ENCODE measurements at regions not wholly inside any gene's neighbourhood (a gene's known extent, or its start where the extent isn't known, plus 50 kb on each side); places are given as distances from the start of the nearest gene placed in this dataset.

DNA sequence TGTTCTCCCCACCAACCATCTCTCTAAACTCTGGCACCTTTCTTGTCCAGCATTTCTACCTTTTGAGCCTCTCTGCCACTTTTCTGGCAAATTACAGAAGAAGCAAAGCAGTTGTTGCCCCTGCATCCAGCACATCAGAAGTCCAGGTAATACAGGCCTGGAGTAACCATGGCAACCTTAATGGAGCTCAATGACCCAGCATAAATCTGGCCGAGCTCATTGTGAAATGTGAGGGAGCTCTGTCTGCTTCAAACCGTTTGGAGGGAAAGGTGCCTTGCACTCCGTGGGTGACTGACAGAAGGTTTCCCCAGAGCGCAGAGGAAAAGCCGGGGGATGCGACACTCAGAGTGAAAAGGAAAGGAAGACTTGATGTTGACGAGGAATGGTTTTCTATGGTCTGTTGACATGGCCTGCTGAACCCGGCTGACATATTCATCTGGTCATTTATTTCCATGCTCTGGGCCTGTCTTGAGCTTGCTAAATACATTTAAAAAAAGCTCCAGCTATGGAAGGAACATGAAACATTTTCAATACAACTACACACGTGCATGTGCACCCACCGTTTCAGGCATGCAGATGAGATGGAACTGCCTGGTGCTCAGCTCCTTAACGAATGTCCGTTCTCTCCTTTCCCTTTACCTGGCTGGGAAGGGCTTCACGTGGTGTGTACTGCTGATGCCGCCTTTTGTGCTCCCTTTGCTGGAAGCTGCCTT, 74.9 kb downstream of the ADRA2A start:
- H3K4me3 ChIP-seq (ENCODE audit: low read length in 2 of 2): no peak overlapping the region
- no peak overlapping the region for H3K27ac ChIP-seq (ENCODE audit: low read depth in 2 of 2, low read length in 2 of 2)
- H3K36me3 ChIP-seq (ENCODE audit: control insufficient read depth in 2 of 2, insufficient read depth in 2 of 2, low read length in 2 of 2): no peaks in the 10 kb centered on the region
- H3K4me1 ChIP-seq (ENCODE audit: control insufficient read depth in 2 of 2, insufficient read depth in 2 of 2, low read length in 2 of 2): no peaks in the 10 kb centered on the region
- no peak overlapping the region for H3K9ac ChIP-seq (ENCODE audit: low read depth in 1 of 2, low read length in 2 of 2)
- H3K27me3 ChIP-seq (ENCODE audit: control insufficient read depth in 2 of 2, insufficient read depth in 2 of 2, low read length in 2 of 2): no peaks in the 10 kb centered on the region
- H3K9me3 ChIP-seq (ENCODE audit: control insufficient read depth in 2 of 2, low read length in 2 of 2): no peaks in the 10 kb centered on the region

DNA sequence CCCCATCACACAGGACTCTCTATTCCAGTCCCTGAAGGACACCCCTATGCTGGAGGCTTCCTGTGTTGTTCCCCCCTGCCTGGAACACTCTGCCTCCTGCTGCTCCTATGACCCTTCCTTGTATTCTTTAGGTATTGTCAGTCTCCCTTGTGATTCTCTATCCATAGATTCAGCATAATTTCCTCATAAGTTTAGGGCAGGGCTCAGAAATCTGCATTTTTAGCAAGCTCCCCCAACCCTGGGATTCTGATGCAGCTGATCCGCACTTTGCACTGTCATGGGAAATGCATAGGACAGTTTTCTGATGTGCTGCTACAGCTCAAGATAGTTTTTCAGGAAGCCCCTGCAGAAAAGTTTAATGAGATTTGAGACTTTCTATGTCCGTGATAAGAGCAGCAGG, 79.9 kb downstream of the ADRA2A start:
- Histone ChIP-seq H3K9me3 (ENCODE audit: control insufficient read depth in 2 of 2, low read length in 2 of 2) (no peaks in the 10 kb centered on the region), H3K9ac (ENCODE audit: low read depth in 1 of 2, low read length in 2 of 2) (no peak overlapping the region), H3K27me3 (ENCODE audit: control insufficient read depth in 2 of 2, insufficient read depth in 2 of 2, low read length in 2 of 2) (peaks cover 0 to 3% of the 10 kb centered on the region in 2 donors), H3K4me1 (ENCODE audit: control insufficient read depth in 2 of 2, insufficient read depth in 2 of 2, low read length in 2 of 2) (no peaks in the 10 kb centered on the region), H3K4me3 (ENCODE audit: low read length in 2 of 2) (no peak overlapping the region), H3K27ac (ENCODE audit: low read depth in 2 of 2, low read length in 2 of 2) (no peak overlapping the region), H3K36me3 (ENCODE audit: control insufficient read depth in 2 of 2, insufficient read depth in 2 of 2, low read length in 2 of 2) (no peaks in the 10 kb centered on the region)

DNA sequence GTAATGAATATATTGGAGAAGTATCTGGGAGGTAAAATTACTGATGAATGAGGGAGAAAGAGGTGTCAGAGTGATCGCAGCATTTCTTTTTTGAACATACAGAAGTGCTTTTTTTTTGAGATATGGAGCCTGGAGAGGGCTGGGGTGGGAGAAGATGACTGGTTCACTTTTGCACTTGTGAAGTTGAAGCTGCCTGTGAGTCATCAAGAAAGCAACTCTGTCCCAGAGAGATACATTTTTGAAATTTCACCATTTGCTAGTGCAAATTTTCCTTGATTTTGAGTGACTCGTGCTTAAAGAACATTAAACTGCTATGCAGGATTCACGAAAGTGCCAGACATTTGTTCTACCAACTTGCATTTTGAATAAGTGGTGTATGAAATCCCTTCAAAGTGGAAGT, 81.8 kb downstream of the ADRA2A start:
- Histone ChIP-seq H3K9me3 (ENCODE audit: control insufficient read depth in 2 of 2, low read length in 2 of 2) (no peaks in the 10 kb centered on the region), H3K27me3 (ENCODE audit: control insufficient read depth in 2 of 2, insufficient read depth in 2 of 2, low read length in 2 of 2) (peaks cover 0 to 3% of the 10 kb centered on the region in 2 donors), H3K27ac (ENCODE audit: low read depth in 2 of 2, low read length in 2 of 2) (no peak overlapping the region), H3K4me3 (ENCODE audit: low read length in 2 of 2) (no peak overlapping the region), H3K36me3 (ENCODE audit: control insufficient read depth in 2 of 2, insufficient read depth in 2 of 2, low read length in 2 of 2) (no peaks in the 10 kb centered on the region), H3K9ac (ENCODE audit: low read depth in 1 of 2, low read length in 2 of 2) (no peak overlapping the region), H3K4me1 (ENCODE audit: control insufficient read depth in 2 of 2, insufficient read depth in 2 of 2, low read length in 2 of 2) (peaks cover 0 to 2% of the 10 kb centered on the region in 2 donors)

DNA sequence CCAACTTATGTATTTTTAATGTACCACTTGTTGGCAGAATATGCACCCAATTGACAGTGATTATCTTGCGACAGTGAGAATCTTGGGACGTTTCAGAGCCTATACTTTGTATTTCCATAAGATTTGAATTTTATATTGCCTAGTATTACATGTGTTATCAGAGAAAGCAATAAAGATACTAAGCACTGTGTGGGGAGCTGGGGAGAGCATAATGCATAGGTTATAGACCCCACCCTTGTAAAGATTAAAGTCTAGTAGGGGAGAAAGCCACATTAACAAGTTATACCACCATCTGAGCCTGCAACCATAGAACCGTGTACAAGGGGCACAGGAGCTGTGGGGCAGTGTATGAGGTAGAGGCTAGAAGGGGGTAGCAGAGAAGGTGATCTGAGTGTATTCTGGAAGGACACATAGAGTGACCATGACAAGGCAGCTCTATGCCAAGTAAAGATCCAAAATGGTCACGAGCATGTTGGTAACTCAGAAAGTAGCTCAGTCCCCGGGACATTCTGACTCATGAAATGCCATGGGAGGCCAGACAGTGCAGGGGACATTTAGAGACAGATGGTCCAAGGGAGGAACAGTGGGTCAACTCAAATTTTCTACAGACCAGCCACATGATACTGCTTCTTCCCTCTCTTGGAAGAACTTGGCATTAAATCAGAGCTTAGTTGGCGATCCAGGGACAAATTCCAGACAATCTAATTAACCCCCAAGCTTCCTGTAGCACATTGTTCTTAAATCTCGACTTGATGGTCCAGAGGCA, 84.5 kb downstream of the ADRA2A start:
- Histone ChIP-seq H3K9me3 (ENCODE audit: control insufficient read depth in 2 of 2, low read length in 2 of 2) (no peaks in the 10 kb centered on the region), H3K9ac (ENCODE audit: low read depth in 1 of 2, low read length in 2 of 2) (no peak overlapping the region), H3K27me3 (ENCODE audit: control insufficient read depth in 2 of 2, insufficient read depth in 2 of 2, low read length in 2 of 2) (peaks cover 0 to 3% of the 10 kb centered on the region in 2 donors), H3K27ac (ENCODE audit: low read depth in 2 of 2, low read length in 2 of 2) (no peak overlapping the region), H3K36me3 (ENCODE audit: control insufficient read depth in 2 of 2, insufficient read depth in 2 of 2, low read length in 2 of 2) (no peaks in the 10 kb centered on the region), H3K4me3 (ENCODE audit: low read length in 2 of 2) (no peak overlapping the region), H3K4me1 (ENCODE audit: control insufficient read depth in 2 of 2, insufficient read depth in 2 of 2, low read length in 2 of 2) (peaks cover 0 to 2% of the 10 kb centered on the region in 2 donors)

DNA sequence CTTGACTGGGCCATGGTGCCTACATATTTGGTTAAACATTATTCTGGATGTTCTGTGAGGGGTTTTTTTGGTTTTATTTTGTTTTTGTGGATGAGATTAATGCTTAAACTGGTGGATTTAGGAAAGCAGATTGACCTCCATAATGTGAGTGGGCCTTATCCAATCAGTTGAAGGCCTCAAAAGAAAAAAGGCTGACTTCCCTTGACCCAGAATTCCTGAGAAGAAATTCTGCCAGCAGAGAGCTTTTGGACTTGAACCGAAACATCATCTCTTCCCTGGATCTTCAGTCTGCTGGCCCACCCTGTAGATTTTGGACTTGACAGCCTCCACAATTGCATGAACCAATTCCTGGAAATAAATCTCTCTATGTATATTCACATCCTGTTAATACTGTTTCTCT, 94.4 kb downstream of the ADRA2A start:
- no peaks in the 10 kb centered on the region for H3K27me3 ChIP-seq (ENCODE audit: control insufficient read depth in 2 of 2, insufficient read depth in 2 of 2, low read length in 2 of 2)
- H3K9ac ChIP-seq (ENCODE audit: low read depth in 1 of 2, low read length in 2 of 2): no peak overlapping the region
- no peaks in the 10 kb centered on the region for H3K4me1 ChIP-seq (ENCODE audit: control insufficient read depth in 2 of 2, insufficient read depth in 2 of 2, low read length in 2 of 2)
- no peak overlapping the region for H3K4me3 ChIP-seq (ENCODE audit: low read length in 2 of 2)
- no peaks in the 10 kb centered on the region for H3K36me3 ChIP-seq (ENCODE audit: control insufficient read depth in 2 of 2, insufficient read depth in 2 of 2, low read length in 2 of 2)
- no peak overlapping the region for H3K27ac ChIP-seq (ENCODE audit: low read depth in 2 of 2, low read length in 2 of 2)
- H3K9me3 ChIP-seq (ENCODE audit: control insufficient read depth in 2 of 2, low read length in 2 of 2): no peaks in the 10 kb centered on the region

DNA sequence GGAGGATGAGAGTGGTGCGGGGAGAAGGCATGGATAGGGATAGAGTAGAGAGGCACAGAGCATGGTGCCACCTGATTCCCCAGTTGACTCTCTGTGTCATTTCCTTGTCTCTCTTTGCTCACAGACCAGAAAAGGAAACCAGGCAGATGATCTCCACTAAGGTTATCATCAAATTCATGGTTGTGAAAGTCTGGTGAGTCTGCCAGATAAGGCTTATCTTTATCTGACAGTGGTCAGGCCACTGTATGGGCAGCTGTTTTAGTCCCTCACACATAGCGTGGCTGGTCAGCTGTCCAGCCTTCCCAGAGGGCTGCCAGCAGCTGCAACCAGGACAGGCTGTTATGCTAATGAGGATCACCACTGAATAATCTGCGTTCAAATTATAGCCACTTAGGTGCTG, 99.0 kb downstream of the ADRA2A start:
- H3K4me1 ChIP-seq (ENCODE audit: control insufficient read depth in 2 of 2, insufficient read depth in 2 of 2, low read length in 2 of 2): no peaks in the 10 kb centered on the region
- H3K9ac ChIP-seq (ENCODE audit: low read depth in 1 of 2, low read length in 2 of 2): no peak overlapping the region
- no peak overlapping the region for H3K27ac ChIP-seq (ENCODE audit: low read depth in 2 of 2, low read length in 2 of 2)
- H3K9me3 ChIP-seq (ENCODE audit: control insufficient read depth in 2 of 2, low read length in 2 of 2): no peaks in the 10 kb centered on the region
- H3K36me3 ChIP-seq (ENCODE audit: control insufficient read depth in 2 of 2, insufficient read depth in 2 of 2, low read length in 2 of 2): no peaks in the 10 kb centered on the region
- H3K4me3 ChIP-seq (ENCODE audit: low read length in 2 of 2): no peak overlapping the region
- H3K27me3 ChIP-seq (ENCODE audit: control insufficient read depth in 2 of 2, insufficient read depth in 2 of 2, low read length in 2 of 2): no peaks in the 10 kb centered on the region

DNA sequence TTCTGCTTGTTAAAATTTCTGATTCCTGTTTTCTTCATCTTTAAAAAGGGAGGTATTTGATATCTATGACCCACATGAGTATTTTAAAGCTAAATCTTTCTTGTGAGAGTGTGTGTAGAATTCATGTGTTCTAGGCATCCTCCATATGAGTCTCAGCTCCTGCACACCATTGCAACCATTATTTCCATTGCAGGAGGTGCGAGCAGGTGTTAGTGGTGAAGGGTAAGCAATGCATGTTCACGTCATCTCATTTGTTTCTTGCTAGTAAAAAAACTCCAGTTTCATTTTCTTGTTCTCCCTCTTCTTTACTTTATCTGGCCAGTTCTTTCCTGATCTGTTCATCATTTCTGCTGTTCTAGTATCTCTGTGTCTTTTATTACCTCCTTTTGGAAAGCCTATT, 100.5 kb downstream of the ADRA2A start:
- H3K9ac ChIP-seq (ENCODE audit: low read depth in 1 of 2, low read length in 2 of 2): no peak overlapping the region
- H3K36me3 ChIP-seq (ENCODE audit: control insufficient read depth in 2 of 2, insufficient read depth in 2 of 2, low read length in 2 of 2): no peaks in the 10 kb centered on the region
- H3K27ac ChIP-seq (ENCODE audit: low read depth in 2 of 2, low read length in 2 of 2): no peak overlapping the region
- no peak overlapping the region for H3K4me3 ChIP-seq (ENCODE audit: low read length in 2 of 2)
- H3K9me3 ChIP-seq (ENCODE audit: control insufficient read depth in 2 of 2, low read length in 2 of 2): no peaks in the 10 kb centered on the region
- H3K27me3 ChIP-seq (ENCODE audit: control insufficient read depth in 2 of 2, insufficient read depth in 2 of 2, low read length in 2 of 2): no peaks in the 10 kb centered on the region
- no peaks in the 10 kb centered on the region for H3K4me1 ChIP-seq (ENCODE audit: control insufficient read depth in 2 of 2, insufficient read depth in 2 of 2, low read length in 2 of 2)

DNA sequence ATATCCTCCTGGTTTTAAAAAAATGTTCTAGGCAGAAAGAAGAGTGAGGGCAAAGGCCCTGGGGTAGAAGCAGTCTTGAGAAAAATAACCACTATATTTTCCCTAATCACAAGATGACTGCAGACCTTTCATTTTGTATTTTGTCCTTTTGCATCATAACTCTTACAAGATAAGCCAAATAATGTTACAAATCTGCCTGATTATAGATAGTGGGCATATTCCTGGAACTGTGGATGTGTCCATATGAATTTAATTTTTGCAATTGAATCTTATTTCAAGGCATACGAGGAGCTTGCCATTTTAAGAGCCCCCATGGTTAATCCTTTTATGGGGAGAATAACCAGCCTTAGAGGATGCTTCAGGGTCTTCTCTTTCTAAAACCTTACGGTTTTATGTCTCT, 102.7 kb downstream of the ADRA2A start:
- Histone ChIP-seq H3K4me1 (ENCODE audit: control insufficient read depth in 2 of 2, insufficient read depth in 2 of 2, low read length in 2 of 2) (no peaks in the 10 kb centered on the region), H3K36me3 (ENCODE audit: control insufficient read depth in 2 of 2, insufficient read depth in 2 of 2, low read length in 2 of 2) (no peaks in the 10 kb centered on the region), H3K9me3 (ENCODE audit: control insufficient read depth in 2 of 2, low read length in 2 of 2) (no peaks in the 10 kb centered on the region), H3K27ac (ENCODE audit: low read depth in 2 of 2, low read length in 2 of 2) (no peak overlapping the region), H3K27me3 (ENCODE audit: control insufficient read depth in 2 of 2, insufficient read depth in 2 of 2, low read length in 2 of 2) (no peaks in the 10 kb centered on the region), H3K4me3 (ENCODE audit: low read length in 2 of 2) (no peak overlapping the region), H3K9ac (ENCODE audit: low read depth in 1 of 2, low read length in 2 of 2) (no peak overlapping the region)

DNA sequence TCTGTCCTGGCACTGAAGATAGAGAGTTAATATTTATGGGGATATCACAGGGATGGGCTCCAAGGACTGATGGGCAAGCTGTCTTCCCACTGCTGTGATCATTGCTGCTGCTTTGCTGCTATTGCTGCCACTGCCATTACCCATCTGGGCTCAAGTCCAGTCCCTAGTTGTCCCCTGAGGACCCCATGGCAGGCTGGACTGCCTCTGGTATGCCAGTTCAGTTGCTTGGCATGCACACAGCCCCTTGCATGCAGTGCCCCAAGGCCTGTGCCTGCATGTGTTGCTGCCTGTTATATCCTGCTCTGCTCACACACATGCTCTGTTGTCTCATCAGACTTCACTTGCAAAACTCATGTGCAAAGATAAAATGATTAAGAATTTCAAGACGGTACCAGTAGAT, 109.5 kb downstream of the ADRA2A start:
- H3K27ac ChIP-seq (ENCODE audit: low read depth in 2 of 2, low read length in 2 of 2): no peak overlapping the region
- H3K9me3 ChIP-seq (ENCODE audit: control insufficient read depth in 2 of 2, low read length in 2 of 2): no peaks in the 10 kb centered on the region
- H3K27me3 ChIP-seq (ENCODE audit: control insufficient read depth in 2 of 2, insufficient read depth in 2 of 2, low read length in 2 of 2): no peaks in the 10 kb centered on the region

DNA sequence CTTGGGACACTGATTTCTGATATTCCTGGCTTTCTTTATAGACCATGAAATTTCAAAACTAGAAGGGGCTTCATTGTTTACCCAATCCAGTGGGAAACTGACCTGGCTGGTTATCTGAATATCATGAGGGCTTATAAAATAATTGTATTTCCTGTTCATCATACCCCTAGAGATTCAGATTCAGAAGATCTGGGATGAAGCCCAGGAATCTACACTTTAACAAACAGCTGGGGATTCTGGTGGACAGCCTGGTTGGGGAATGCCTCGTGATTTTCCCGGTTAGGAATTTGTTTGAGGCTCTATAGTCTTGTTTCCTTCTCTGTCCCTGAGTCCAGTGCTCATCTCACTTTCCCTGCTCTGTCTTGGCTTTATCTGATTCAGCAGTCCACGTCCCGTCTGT, 110.3 kb downstream of the ADRA2A start:
- Histone ChIP-seq H3K27ac (ENCODE audit: low read depth in 2 of 2, low read length in 2 of 2) (no peak overlapping the region), H3K4me1 (ENCODE audit: control insufficient read depth in 2 of 2, insufficient read depth in 2 of 2, low read length in 2 of 2) (no peaks in the 10 kb centered on the region), H3K9ac (ENCODE audit: low read depth in 1 of 2, low read length in 2 of 2) (no peak overlapping the region), H3K27me3 (ENCODE audit: control insufficient read depth in 2 of 2, insufficient read depth in 2 of 2, low read length in 2 of 2) (no peaks in the 10 kb centered on the region), H3K36me3 (ENCODE audit: control insufficient read depth in 2 of 2, insufficient read depth in 2 of 2, low read length in 2 of 2) (no peaks in the 10 kb centered on the region), H3K4me3 (ENCODE audit: low read length in 2 of 2) (no peak overlapping the region), H3K9me3 (ENCODE audit: control insufficient read depth in 2 of 2, low read length in 2 of 2) (no peaks in the 10 kb centered on the region)

More for the DNA sequence above, 109.5 kb downstream of the ADRA2A start:
- Histone ChIP-seq H3K4me3 (ENCODE audit: low read length in 2 of 2) (no peak overlapping the region), H3K4me1 (ENCODE audit: control insufficient read depth in 2 of 2, insufficient read depth in 2 of 2, low read length in 2 of 2) (no peaks in the 10 kb centered on the region), H3K9ac (ENCODE audit: low read depth in 1 of 2, low read length in 2 of 2) (no peak overlapping the region), H3K36me3 (ENCODE audit: control insufficient read depth in 2 of 2, insufficient read depth in 2 of 2, low read length in 2 of 2) (no peaks in the 10 kb centered on the region)

Measured in mucosa of rectum (tissue), 2 donors.